IPS DF 19.7 (cell line): ENCODE measurements at regions not wholly inside any gene's neighbourhood (a gene's known extent, or its start where the extent isn't known, plus 50 kb on each side); places are given as distances from the start of the nearest gene placed in this dataset.

Experiments
- DNase-seq: peaks from one replicate; pipeline ENCODE4 v3.0.0-alpha.2; 2013; ENCODE audit warnings: low read depth, low spot score

DNA sequence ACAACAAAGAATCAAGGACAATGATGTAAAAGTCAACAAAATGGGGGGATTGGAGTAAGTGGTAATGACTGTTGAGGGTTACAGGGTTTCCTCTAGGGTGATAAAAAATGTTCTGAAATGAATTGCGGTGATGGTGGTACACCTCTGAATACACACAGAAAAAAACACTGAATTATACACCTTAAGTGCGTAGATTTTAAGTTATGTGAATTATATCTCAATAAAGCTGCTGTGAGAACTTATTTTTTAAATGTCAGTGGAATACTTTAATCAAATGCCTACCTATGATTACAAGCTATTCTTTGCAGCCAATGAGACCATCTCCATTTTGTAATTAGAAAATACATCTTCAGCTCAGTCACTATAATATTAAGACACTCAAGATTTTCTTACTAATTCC, 53.5 kb downstream of the ZNF608 start:
- no peak for DNase-seq

DNA sequence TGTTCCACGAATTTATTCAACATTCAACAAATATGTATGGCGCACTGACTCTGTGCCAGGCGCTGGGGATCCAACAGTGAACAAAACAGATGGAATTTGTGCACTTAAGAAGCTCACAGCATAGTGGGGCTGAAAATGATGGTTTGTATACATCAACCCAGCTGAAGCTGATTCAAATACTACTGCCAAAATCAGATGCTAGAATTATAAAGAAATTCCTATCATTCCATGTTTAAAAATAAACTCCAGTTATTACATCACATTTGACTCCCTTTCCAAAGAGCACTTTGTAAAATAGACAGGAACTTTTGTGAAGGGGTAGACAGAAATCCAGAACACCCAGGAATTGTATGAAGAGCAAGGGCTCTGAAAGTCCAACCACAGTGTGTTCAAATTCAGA, 54.1 kb downstream of the ZNF608 start:
- no peak for DNase-seq

DNA sequence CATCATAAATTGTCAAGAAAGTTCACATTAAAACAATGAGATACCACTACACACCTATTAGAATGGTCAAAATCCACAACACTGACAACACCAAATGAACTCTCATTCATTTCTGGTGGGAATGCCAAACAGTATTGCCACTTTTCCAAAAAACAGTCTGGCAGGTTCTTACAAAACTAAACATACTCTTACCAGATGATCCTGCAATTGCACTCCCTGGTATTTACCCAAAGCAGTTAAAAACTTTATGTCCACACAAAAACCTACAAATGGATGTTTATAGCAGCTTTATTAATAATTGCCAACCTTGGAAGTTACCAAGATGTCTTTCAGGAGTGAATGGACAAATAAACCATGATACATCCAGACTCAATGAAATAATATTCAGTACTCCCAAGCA, 56.8 kb downstream of the ZNF608 start:
- DNase-seq = no peak

DNA sequence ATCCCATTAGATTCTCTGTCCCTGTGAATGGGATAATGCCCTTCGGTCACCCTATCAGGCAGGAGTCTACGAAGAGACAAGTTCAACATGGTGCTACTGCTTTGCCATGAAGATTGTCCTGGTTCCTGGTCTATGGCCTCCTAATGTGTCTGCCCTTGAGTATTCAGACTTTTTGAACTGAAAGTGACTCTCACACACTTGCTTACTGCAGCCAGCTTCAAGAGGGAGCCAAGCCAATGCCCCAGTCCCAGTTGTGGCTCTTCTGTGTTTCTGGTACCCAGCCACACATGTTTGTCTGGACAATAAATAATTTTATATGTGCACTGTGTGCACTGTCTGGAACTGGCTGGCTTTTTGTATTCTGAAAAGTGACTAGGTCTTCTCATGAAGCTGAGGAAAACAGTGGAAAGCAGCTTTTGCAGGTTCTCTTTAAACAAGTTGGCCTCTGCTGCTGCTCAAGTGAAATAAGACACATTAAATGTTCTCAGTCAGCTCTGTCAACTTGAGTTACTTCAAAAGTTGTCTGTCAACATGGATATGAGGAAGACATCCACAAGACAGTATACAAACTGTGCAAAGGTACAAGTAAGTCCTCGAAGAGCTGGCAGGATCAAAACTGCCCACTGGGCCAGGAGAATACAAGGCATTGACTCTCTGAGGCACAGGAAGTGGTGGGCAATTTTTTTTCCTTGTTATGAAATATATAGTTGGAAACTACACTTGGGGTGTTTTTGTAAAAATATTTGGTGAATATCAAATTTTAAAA, 60.0 kb downstream of the ZNF608 start:
- DNase-seq = no peak

DNA sequence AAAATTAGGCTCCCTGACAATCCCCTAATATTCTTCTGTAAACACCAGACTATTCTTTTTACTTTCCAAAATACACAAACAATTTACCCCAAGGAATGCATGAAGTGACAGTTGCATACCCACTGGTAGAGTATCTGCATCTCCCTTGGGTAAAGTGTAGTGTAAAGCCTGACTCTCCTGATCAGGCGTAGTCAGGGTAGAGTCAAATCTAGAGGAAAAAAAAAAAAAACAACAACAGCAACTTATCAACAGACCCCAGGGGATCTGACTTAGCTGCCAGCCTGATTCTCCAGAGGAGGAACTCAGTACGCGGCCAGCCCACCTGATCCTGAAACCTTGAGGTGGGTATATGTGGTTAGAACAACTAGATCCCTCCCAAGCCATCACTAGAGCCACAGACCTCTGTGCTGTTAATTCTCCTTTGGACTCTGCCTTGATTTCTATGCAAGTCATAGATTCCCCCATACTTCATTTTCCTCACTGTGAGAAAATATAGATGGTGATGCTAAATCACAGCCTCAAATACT, 61.0 kb downstream of the ZNF608 start:
- no peak for DNase-seq

DNA sequence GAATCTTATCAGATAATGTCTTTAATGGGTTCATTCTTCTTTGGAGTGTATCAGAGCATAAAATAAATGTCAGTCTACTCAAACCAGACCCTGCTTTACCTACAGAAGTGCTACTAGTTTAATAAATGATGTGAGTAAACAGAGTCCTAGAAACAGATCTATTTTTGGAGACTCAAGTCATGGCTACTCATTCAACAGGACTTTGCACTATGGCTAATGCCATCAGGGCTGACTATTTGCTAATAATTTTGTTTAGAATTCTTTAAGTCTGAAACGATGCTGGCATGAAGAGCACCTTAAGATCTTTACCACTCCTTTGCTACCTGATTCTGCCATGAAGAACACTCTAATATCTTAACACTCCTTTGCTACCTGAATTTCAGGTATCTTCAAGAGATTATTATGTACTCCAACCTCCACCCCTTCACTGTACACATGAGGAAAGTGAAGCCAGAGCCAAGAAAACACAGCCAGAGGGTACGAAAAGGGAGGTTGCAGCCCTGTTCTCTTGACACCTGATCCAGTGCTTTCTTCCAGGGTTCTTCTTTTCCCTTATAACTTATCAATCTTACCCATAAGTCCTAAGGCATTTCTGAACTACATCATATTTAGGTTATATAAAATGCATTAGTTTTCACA, 62.4 kb downstream of the ZNF608 start:
- DNase-seq = no peak

DNA sequence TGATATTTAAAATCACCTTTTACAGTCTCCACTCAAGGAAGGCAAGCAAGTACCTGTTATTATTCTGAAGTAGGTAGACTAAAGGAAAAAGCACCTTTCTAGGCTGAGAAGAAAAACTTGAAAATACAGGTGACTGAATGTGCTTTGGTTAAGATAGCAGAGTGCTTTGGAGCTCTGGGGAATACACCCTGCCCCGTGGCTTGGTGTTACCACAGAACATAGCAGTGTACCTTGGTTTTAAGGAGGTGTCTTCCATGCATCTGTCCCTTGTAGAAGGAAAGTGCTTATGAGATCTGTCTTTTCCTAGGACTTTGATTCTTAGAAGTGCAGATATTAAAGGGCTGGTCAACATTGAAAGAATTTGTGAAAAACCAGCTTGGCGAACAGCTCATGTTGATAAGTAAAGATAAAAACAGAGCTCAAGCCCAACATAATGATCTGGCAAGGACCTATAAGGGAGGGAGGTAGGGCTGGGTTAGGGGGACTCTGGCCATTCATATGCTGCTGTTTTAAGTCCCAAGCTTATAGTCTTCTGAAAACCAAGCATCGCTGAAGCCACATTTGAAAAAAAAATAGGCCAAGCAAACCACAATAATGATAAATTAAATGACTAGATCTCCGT, 66.8 kb downstream of the ZNF608 start:
- DNase-seq = no peak

DNA sequence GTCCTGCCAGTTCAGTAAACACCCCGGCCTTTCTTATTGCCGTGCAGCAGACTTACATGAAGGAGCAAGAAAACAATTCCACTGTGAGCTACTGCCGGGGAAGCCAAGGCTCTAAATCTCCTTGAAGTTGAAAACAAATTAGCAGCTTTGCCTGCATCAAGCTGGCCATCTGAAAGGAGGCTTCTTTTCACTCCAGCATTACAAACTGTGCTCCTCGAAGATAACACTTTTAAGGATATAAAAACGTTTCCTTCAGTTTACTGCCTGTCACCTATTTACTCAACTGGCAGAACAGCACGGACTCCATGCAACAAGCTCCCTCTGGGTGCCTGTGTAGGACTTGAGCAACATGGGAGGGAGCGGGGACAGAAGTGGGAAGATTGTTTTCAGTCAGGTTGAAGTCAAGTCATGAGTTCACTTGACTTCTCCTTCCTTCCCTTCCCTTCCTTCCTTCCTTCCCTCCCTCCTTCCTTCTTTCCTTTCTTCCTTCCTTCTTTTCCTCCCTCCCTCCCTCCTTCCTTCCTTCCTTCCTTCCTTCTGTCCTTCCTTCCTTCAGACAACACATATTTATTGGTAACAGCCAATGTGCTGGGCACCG, 67.4 kb downstream of the ZNF608 start:
- DNase-seq = no peak

DNA sequence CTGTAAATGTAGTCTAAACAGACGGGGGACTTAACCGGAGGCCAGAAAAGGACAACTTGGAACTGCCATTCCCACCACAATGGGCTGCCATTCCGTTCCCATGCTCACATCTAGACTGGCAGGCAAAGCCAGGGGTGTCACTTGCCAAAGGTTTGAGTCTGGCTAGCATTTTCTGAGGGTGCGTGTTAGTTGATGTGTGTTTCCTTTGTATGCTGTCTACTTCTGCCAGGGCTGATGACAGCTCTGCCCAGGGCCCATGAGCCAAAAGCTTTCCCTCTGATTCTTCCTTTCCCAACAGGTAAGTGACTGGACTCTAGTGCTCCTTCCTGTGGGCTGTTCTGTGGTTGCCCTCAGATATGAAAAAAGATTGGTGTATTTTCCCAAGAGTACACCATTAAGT, 68.0 kb downstream of the ZNF608 start:
- DNase-seq = no peak

DNA sequence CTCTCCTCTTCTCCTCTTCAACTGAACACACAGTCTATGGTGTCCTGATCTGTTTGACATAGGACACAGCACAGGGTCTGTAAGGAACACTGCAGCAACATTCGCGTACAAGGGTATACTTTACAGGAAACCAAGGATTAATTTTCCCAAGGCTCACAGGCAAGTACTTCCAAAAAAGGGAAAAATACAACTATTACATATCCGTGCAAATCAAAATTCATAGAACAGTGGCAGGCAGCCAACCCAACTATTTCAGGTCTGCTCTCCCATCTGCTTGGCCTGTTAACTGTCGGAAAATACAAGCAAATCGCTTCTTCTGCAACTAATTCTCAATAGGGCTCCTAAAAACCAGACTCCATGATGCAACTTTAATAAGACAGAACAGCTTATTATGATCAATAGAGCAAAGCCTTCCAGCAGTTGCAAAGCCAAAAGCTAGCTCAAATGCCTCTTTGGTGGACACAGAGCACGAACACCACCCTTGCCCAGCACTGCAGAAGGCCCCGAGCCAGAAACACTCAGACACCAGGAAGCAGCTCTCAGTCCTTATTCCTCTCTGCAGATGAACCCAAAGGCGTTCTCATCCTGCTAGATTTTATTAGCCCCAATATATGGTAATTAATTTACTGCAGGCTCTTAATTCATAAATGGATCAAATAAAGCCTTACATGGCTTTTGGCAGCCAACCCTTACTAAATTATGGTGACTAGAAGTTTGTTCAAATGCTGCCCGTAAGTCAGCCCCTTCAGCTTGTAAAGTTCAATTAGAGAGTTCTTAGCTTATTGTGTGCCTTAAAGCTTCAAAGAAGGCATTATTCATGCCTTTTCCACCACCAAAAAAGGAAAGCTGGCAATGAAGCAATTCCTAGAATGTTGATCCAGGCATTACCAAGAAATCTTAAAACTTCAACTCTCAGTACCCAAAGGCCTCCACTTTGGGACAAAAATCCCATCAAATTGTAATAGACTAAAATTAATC, 68.8 kb downstream of the ZNF608 start:
- DNase-seq = no peak

DNA sequence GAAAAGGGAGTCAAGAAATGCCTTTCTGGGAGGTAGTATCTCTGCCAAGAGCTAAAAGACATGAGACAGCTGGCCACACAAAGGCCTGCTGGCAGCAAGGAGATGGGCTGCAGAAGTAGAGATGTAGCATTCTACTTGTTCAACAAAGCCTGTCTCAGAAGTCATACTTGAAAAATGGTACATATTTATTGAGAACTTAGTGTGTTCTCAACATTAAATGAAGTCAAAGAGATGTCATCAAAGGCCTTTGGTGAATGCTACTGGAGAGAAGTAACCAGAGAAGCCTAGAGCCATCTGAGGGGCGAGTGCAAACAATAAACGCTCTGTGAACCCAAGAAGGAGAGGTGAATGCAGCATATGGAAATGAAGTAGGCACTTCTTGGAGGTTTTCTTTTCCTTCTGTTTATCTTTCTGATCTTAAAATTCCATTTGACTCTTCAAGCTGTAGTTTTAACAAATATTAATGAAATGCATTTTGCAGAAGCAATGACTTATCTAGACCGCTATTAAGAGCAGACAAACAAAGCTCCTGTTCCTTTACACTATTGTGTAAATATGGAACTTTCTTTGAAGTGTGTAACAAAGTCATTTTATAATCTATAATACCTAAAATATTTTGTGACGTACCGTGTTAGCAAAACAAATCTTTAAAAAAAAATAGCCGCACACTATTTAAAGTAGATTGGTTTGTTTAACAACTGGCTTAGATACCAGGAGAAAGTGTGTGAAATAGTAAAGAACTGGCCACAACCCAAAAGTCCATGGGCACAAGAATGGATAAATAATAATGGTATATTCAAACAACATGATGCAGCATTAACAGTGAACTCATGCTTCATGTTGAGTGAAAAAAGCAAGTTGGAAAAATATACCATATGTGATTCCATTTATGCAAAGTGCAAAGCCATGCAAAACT, 70.2 kb downstream of the ZNF608 start:
- no peak for DNase-seq

DNA sequence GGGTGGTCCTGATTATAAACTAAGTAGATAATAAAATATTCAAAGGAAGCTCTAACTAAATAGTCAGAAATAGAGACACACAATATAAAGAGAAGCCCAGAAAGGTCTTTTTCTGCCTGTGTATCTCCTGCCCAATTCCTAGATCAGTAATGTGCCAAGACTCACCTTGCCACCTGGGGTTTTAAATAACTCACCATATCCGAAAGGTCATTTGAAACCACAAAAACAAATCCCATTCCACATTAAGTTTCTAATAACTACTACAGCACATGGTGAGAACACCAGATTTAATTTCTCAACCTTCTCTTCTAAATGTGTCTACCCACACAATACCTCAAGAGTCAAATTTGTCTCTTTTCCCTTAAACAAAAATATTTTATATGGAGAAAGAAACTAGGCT, 75.2 kb downstream of the ZNF608 start:
- DNase-seq = no peak

DNA sequence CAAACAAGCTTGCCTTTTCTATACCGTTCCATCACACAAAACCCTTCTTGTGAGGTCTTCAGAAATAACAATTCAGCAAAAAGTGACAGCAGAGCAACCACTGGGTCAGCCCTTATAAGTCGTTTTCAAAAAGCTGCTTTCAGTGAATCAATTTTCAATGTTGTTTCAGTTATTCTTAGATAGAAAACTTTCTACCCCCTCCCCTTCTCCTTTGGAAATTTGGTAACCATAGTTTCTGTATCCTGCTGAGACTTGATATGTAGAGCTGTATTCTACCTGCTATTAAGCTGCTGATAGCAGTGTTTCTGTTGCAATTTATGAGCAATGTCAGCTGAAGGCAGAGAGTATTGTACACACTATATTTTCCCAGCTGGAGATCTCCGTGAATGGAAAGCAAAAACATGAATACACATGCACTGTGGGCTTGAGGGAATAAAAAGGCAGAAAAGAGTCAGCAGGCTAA, 75.7 kb downstream of the ZNF608 start:
- DNase-seq = no peak

DNA sequence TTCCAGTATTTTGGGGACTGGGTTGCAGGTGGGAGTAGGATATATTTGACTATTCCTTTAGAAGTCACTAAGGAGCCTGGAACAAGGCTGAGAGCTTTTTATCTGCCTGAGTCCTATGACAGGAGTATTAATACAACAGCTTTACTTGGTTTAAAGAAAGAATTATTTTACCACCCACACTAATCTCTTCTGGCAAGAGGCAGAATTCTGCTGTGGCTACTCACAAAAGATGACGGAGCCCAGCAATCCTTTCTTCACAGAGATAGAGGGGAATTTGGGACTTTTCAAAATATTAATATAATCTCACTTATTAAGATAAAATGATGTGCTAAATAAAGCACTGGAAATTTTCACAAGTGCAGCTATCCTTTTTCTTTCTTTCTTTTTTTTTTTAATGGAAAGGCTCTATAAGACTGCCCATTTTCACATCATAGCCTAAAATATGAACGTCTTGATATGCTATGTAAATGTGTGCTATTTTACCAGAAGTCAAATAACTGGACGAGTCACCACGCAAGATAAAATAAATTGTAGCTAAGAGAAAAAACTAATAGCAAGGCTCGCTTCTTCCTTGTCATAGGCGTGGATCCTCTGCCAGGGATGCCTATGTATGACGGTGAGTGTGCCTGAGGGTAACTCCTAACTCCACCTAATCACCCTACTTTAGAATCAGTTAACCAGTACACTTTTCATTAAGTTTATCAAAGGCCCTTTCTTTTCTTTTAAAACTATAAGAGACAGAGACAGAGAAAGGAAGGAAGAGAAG, 76.3 kb downstream of the ZNF608 start:
- no peak for DNase-seq

DNA sequence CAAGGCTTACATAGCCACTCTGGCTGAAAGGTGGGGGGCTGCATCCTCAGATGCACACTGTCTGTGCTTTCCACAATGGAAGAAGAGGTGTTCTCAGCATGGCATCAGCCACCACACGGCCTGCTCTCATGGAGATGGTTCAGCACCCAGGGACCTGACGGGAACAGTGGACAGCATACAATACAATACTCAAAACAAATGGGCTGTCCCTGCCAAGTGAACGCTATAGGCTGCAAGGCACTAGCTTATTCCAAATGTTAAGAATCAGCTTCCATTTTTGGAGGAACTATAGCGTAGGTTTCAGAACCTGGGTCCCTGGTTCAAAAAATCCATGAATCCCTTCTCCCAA, 77.2 kb downstream of the ZNF608 start:
- DNase-seq = no peak

DNA sequence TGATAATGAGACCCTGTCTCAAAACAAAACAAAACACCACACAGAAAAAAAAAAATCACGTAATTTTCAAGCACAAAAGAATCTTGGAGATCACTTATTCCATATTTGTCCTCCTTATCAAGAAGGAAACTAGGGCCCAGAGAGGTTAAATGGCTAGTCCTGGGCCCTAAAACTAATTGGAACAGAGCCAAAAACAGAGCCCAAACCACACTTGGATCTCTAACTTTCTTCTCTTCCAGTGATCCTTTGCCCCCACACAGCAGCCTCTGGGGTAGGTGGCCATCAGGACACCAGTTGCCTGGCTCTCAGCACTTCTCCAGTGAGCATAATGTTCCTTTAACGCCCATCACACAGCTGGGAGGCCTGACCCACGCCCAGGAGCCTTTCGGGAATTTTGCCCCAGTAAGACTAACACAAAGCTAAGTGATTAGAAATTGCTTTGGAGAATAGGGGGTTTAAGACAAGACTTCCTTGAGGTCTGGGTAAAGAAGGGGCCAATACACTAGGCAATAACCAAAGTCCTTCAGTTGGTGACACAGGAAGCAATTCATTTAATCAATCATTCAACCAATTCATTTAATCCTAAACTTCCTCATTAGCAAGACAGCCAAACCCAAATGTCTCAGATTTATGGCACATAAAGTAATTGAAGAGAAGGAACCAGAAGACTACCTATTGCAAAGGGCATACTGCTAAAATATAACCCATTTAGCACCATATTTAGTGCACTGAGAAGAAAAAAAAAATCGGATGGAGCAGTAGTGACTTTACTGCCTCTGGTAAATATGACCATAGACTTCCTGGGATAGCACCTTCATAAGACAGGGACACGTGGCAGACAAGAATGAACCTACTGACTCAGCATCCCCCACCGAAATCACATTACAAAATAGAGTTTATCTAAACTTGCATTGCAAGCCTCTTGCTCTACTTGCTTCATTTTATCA, 77.8 kb downstream of the ZNF608 start:
- no peak for DNase-seq

DNA sequence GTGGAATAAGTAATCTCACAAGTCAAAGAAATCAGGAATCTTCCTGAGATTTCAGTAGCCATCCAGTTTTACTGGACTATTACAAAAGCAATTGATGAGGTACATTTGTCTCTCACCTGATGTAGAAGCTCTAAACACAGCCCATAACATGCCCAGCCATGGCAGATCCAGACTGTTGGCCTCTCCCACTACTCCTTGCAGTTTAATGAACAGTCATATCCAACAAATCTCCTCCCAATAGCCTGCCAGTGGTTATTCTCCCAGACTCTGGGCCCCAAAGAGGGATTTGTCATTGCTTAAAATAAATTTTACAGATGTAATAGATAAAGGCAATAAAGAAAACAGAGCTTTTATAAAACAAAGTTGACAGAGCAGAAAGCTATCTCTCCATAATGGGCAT, 80.8 kb downstream of the ZNF608 start:
- DNase-seq = no peak

DNA sequence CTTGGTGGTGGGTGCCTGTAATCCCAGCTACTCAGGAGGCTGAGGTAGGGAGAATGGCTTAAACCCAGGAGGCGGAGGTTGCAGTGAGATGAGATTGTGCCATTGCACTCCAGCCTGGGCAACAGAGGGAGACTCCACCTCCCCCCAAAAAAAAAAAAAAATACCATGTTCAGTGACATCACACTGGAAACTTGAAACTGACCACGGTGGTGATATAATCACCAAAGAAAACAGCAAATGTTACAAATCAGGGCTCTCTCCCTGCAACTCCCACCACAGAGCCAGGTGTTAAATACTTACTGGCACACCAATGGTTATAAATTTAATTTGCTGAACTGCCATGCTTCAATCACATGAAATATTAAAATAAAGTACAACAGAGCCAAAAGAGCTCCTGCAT, 81.4 kb downstream of the ZNF608 start:
- no peak for DNase-seq
